ENCODE measurements at regions not wholly inside any gene's neighbourhood (a gene's known extent, or its start where the extent isn't known, plus 50 kb on each side); places are given as distances from the start of the nearest gene placed in this dataset.

GRCh38 chr6:125516644-125517043 lies 214.9 kb upstream of the HDDC2 start:
- intact Hi-C loops (cut with micrococcal nuclease) = no loop called here
- BruUV-seq (replicated peaks) = no TSS peak

More at GRCh38 chr6:125516644-125517043, 214.9 kb upstream of the HDDC2 start:
- no peaks in the 10 kb centered on the region for H3K79me2 ChIP-seq (ENCODE audit: control insufficient read depth, insufficient read depth, low read length)
- no peak overlapping the region for H3K27ac ChIP-seq (ENCODE audit: insufficient read depth, low read depth, low read length)
- H3K4me2 ChIP-seq (ENCODE audit: insufficient read depth, low read length) = no peak overlapping the region
- H3K9me1 ChIP-seq (replicated peaks; ENCODE audit: control insufficient read depth, extremely low read depth, insufficient read depth, low read length) = no peaks in the 10 kb centered on the region
- peaks cover 0 to 4% of the 10 kb centered on the region in 2 experiments for H3K27me3 ChIP-seq (ENCODE audit: control insufficient read depth in 2 of 2, insufficient read depth in 2 of 2, low read length in 2 of 2)
- dilution Hi-C loops (cut with MboI; ENCODE audit: extremely low pct_ligation_motif_present, low sequenced_read_pairs) = no loop called here
- DNase-seq (ENCODE audit: low read depth, low spot score) (no peak), FAIRE-seq (no peak)
- no peaks in the 10 kb centered on the region for H3K4me1 ChIP-seq (ENCODE audit: control insufficient read depth, extremely low read depth, insufficient read depth, low read length)
- no peaks in the 10 kb centered on the region for H3K36me3 ChIP-seq (ENCODE audit: control insufficient read depth in 2 of 2, extremely low read depth in 1 of 2, insufficient read depth in 2 of 2, low read length in 2 of 2)
- H3K9me3 ChIP-seq (replicated peaks; ENCODE audit: control insufficient read depth, insufficient read depth, low read length) = no peaks in the 10 kb centered on the region
- TF ChIP-seq GATA2 (IDR thresholded peaks at IDR 0.05; ENCODE audit: insufficient read depth, insufficient read length, low read depth, low read length) (no peak), JUN (IDR thresholded peaks at IDR 0.05; ENCODE audit: borderline replicate concordance, insufficient read depth, insufficient read length, low read depth) (no peak), MYC (IDR thresholded peaks at IDR 0.05; ENCODE audit: low read depth, low read length) (no peak), EZH2 (IDR thresholded peaks at IDR 0.05; ENCODE audit: borderline replicate concordance, low read depth, low read length, severe bottlenecking) (no peak), POLR2AphosphoS5 (IDR thresholded peaks at IDR 0.05; ENCODE audit: insufficient read depth, low read depth, low read length) (no peak), FOS (IDR thresholded peaks at IDR 0.05; ENCODE audit: borderline replicate concordance, insufficient read depth, low read length) (no peak), POLR2A (IDR thresholded peaks at IDR 0.05; ENCODE audit: low read depth, low read length) (no peak)
- TF ChIP-seq, protein P1, sequence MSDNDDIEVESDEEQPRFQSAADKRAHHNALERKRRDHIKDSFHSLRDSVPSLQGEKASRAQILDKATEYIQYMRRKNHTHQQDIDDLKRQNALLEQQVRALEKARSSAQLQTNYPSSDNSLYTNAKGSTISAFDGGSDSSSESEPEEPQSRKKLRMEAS (IDR thresholded peaks at IDR 0.05; ENCODE audit: insufficient read depth, insufficient read length) = no peak
- TF ChIP-seq, protein P2, sequence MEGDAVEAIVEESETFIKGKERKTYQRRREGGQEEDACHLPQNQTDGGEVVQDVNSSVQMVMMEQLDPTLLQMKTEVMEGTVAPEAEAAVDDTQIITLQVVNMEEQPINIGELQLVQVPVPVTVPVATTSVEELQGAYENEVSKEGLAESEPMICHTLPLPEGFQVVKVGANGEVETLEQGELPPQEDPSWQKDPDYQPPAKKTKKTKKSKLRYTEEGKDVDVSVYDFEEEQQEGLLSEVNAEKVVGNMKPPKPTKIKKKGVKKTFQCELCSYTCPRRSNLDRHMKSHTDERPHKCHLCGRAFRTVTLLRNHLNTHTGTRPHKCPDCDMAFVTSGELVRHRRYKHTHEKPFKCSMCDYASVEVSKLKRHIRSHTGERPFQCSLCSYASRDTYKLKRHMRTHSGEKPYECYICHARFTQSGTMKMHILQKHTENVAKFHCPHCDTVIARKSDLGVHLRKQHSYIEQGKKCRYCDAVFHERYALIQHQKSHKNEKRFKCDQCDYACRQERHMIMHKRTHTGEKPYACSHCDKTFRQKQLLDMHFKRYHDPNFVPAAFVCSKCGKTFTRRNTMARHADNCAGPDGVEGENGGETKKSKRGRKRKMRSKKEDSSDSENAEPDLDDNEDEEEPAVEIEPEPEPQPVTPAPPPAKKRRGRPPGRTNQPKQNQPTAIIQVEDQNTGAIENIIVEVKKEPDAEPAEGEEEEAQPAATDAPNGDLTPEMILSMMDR (IDR thresholded peaks at IDR 0.05; ENCODE audit: extremely low read depth in 1 of 2, insufficient read depth in 1 of 2, low read depth in 1 of 2, low read length in 2 of 2) = no peak
- H4K20me1 ChIP-seq (replicated peaks; ENCODE audit: control insufficient read depth, extremely low read depth, insufficient read depth, low read length) = no peaks in the 10 kb centered on the region
- POLR2A ChIA-PET = no interaction called here
- CTCF ChIA-PET = interaction anchor here (0.9 kb wide), 1 partner anchor 9 kb away, joined by 3 read pairs; no protein-coding TSS in a partner anchor
- H3K9ac ChIP-seq (replicated peaks; ENCODE audit: extremely low read depth, insufficient read depth, low read length) = no peak overlapping the region
- no peak overlapping the region for H3K4me3 ChIP-seq (replicated peaks in 1 of 3; ENCODE audit: insufficient read depth in 1 of 3, low read depth in 1 of 3, low read length in 3 of 3)
- no peak overlapping the region for H2AFZ ChIP-seq (ENCODE audit: low read depth, low read length)

Measured in endothelial cell of umbilical vein (primary cell).